ENCODE measurements at regions not wholly inside any gene's neighbourhood (a gene's known extent, or its start where the extent isn't known, plus 50 kb on each side); places are given as distances from the start of the nearest gene placed in this dataset.

GRCh38 chr13:29706923-29707322 lies 111.4 kb upstream of the SLC7A1 start:
- TF ChIP-seq CREB5 (CRISPR knock-in tag; IDR thresholded peaks at IDR 0.05; ENCODE audit: low read depth) (no peak), POU6F1 (CRISPR knock-in tag; IDR thresholded peaks at IDR 0.05; ENCODE audit: borderline replicate concordance, low read depth) (no peak)

GRCh38 chr13:29704648-29705047 lies 109.2 kb upstream of the SLC7A1 start:
- TF ChIP-seq TCF4 (CRISPR knock-in tag; IDR thresholded peaks at IDR 0.05; ENCODE audit: borderline replicate concordance) (peak; percentile 29; the same call in 1 of the 2 replicates), ARNTL (CRISPR knock-in tag; IDR thresholded peaks at IDR 0.05; ENCODE audit: borderline replicate concordance, low read depth) (no peak)
- peak; percentile 64 for ATAC-seq

More at GRCh38 chr13:29706923-29707322, 111.4 kb upstream of the SLC7A1 start:
- no peak for ATAC-seq

GRCh38 chr13:29703421-29703820 lies 107.9 kb upstream of the SLC7A1 start:
- ATAC-seq = no peak
- no peak for TF ChIP-seq ZNF70 (CRISPR knock-in tag; IDR thresholded peaks at IDR 0.05)
- no peak for TF ChIP-seq CREB5 (CRISPR knock-in tag; IDR thresholded peaks at IDR 0.05; ENCODE audit: low read depth)
- TF ChIP-seq PATZ1 (CRISPR knock-in tag; IDR thresholded peaks at IDR 0.05; ENCODE audit: borderline replicate concordance) = no peak
- no peak for TF ChIP-seq BACH2 (CRISPR knock-in tag; IDR thresholded peaks at IDR 0.05; ENCODE audit: borderline replicate concordance)
- no peak for TF ChIP-seq PPARA (CRISPR knock-in tag; IDR thresholded peaks at IDR 0.05; ENCODE audit: borderline replicate concordance)
- no peak for TF ChIP-seq SNAI2 (CRISPR knock-in tag; IDR thresholded peaks at IDR 0.05)

GRCh38 chr13:29702912-29703351 lies 107.4 kb upstream of the SLC7A1 start:
- peak; percentile 83 for ATAC-seq
- TF ChIP-seq ZC3H10 (CRISPR knock-in tag; IDR thresholded peaks at IDR 0.05) = no peak
- TF ChIP-seq CREB5 (CRISPR knock-in tag; IDR thresholded peaks at IDR 0.05; ENCODE audit: low read depth) = no peak
- TF ChIP-seq SNAI2 (CRISPR knock-in tag; IDR thresholded peaks at IDR 0.05) = no peak
- TF ChIP-seq PATZ1 (CRISPR knock-in tag; IDR thresholded peaks at IDR 0.05; ENCODE audit: borderline replicate concordance) = no peak
- no peak for TF ChIP-seq ESRRG (CRISPR knock-in tag; IDR thresholded peaks at IDR 0.05)
- TF ChIP-seq CSRNP3 (CRISPR knock-in tag; IDR thresholded peaks at IDR 0.05) = no peak
- no peak for TF ChIP-seq ZNF565 (CRISPR knock-in tag; conservative IDR thresholded peaks at IDR 0.05; ENCODE audit: low read depth)
- TF ChIP-seq RARB (CRISPR knock-in tag; IDR thresholded peaks at IDR 0.05) = no peak
- TF ChIP-seq ZNF8 (CRISPR knock-in tag; IDR thresholded peaks at IDR 0.05) = no peak
- no peak for TF ChIP-seq CSDC2 (CRISPR knock-in tag; IDR thresholded peaks at IDR 0.05)
- TF ChIP-seq PPARA (CRISPR knock-in tag; IDR thresholded peaks at IDR 0.05; ENCODE audit: borderline replicate concordance) = no peak
- TF ChIP-seq BACH2 (CRISPR knock-in tag; IDR thresholded peaks at IDR 0.05; ENCODE audit: borderline replicate concordance) = no peak
- no peak for TF ChIP-seq ARNTL (CRISPR knock-in tag; IDR thresholded peaks at IDR 0.05; ENCODE audit: borderline replicate concordance, low read depth)

Measured in SK-N-SH treated with all-trans-retinoic acid at 6 μM for 48 hours (cell line).